GM23248 (cell line): ENCODE measurements at regions not wholly inside any gene's neighbourhood (a gene's known extent, or its start where the extent isn't known, plus 50 kb on each side); places are given as distances from the start of the nearest gene placed in this dataset.

ENCODE experiments used
- EZH2 ChIP-seq: fragments of 200-600 bp; sonication (generic); IDR thresholded peaks from 2 replicates; pipeline ENCODE4 v1.6.1; 2018; ENCODE audit warnings: antibody characterized with exemption, mild to moderate bottlenecking; ENCODE audit not compliant: insufficient read depth, poor library complexity, severe bottlenecking
- EZH2phosphoT487 ChIP-seq: fragments of 200-600 bp; sonication (generic); IDR thresholded peaks from 2 replicates; pipeline ENCODE4 v1.6.1; 2018; ENCODE audit warnings: antibody characterized with exemption, moderate library complexity, mild to moderate bottlenecking, low read depth; ENCODE audit not compliant: insufficient read depth

DNA sequence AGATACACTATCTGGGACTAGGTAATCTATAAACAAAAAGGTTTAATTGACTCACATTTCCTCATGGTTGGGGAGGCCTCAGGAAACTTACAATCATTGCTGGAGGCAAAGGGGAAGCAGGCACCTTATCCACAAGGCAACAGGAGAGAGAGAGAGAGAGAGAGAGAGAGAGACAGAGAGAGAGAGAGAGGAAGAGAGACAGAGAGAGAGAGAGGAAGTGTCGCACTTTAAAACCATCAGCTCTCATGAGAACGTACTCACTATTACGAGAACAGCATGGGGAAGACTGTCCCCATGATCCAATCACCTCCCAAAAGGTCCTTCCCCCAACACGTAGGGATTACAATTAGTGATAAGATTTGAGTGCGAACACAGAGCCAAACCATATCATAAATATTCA is 253.5 kb upstream of the TRIB2 start:
- TF ChIP-seq EZH2 (no peak), EZH2phosphoT487 (no peak)
